Mucosa of stomach (tissue), 1 donor: ENCODE measurements at regions not wholly inside any gene's neighbourhood (a gene's known extent, or its start where the extent isn't known, plus 50 kb on each side); places are given as distances from the start of the nearest gene placed in this dataset.

Experiments used
- H3K27me3 ChIP-seq: one replicate; pipeline ENCODE4 v1.7.0; 2013; ENCODE audit warnings: mild to moderate bottlenecking, low read length; ENCODE audit not compliant: control insufficient read depth, insufficient read depth
- H3K36me3 ChIP-seq: one replicate; pipeline ENCODE4 v1.7.0; 2013; ENCODE audit warnings: low read length; ENCODE audit not compliant: control insufficient read depth, insufficient read depth
- H3K4me1 ChIP-seq: one replicate; pipeline ENCODE4 v1.7.0; 2013; ENCODE audit warnings: mild to moderate bottlenecking, low read length; ENCODE audit not compliant: control insufficient read depth, insufficient read depth
- H3K4me3 ChIP-seq: one replicate; pipeline ENCODE4 v1.7.0; 2013; ENCODE audit warnings: low read length
- H3K9ac ChIP-seq: one replicate; pipeline ENCODE4 v1.7.0; 2013; ENCODE audit warnings: mild to moderate bottlenecking, low read length, moderate library complexity
- H3K9me3 ChIP-seq: one replicate; pipeline ENCODE4 v1.7.0; 2013; ENCODE audit warnings: mild to moderate bottlenecking, low read length, moderate library complexity; ENCODE audit not compliant: control insufficient read depth
- donor health status: Pancreatic carcinoma.

DNA sequence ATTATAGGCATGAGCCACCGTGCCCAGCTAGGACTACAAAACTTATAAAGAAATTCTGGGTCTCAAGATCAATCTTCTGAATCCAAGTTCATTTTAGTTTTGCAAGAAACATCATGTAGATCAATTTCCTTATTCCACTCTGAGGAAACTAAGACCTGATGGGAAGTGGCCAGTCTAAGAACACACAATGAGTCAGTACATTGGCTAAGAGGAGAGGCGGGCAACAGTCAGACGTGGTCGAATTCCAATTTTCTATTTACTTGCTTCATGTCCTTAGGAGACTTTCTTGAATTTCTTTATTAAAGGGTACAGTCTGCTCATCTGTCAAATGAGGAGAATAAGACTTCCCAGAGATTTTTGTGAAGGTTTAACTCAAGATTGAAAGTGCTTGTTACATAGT is 432.1 kb upstream of the BRINP1 start:
- Histone ChIP-seq H3K9ac (no peak overlapping the region), H3K4me1 (no peaks in the 10 kb centered on the region), H3K4me3 (no peak overlapping the region), H3K9me3 (no peaks in the 10 kb centered on the region), H3K36me3 (no peaks in the 10 kb centered on the region), H3K27me3 (no peaks in the 10 kb centered on the region)

DNA sequence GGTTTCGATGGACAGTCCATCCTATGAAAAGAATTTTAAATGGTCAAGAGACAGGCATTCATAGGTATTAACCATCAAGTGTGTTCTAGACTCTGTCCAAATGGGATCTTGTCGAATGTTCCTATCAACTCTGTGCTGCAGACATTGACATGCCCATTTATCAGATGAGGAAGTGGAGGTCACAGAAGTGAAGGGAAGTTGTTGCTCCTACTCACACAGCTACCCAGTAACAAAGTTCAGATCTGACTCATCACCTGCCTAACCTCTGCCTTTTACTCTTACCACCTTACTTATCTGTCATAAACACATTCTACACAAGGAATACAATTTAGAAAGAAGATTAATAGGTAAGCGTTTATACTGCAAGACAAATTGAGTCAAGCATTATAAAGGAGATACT is 426.2 kb upstream of the BRINP1 start:
- Histone ChIP-seq H3K4me3 (no peak overlapping the region), H3K27me3 (no peaks in the 10 kb centered on the region), H3K9me3 (no peaks in the 10 kb centered on the region), H3K9ac (no peak overlapping the region), H3K36me3 (no peaks in the 10 kb centered on the region), H3K4me1 (no peaks in the 10 kb centered on the region)

DNA sequence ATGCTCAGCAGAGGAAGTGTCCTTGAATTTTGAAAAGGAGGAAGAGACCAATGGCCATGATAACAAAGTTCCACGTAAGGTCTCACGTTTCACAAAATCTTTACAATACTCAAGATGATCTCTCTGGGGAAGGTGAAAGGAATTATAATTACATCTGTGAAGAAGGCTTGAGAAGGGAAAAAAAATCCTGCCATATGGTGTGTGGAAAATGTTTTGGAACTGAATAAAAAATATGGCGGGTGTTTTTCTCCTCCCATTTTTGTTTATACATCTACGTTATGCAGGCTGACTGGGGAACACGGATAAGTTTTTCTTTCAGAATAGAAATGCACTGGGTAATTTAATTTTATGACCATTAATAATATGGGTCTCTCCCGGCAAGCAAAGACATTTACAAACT is 425.6 kb upstream of the BRINP1 start:
- H3K9me3 ChIP-seq, result no peaks in the 10 kb centered on the region

DNA sequence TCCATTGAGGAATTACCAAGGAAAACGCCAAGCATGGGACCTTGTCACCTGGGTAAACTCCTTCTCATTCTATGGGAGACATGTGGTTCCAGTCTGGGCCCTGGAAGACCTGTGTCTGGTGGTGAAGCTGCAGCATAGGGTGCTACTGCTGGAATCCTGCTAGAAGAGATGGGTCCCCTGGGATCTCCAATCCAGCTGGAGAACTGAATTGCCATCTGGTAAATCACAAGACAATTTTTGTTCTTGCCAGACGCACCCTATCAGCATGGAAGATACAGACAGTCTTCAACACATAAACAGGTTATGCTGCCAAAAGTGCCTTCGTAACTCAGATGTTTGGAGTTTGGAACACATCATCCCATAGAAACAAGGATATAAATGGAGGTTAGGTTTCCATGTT is 424.0 kb upstream of the BRINP1 start:
- Histone ChIP-seq H3K4me3 (no peak overlapping the region), H3K36me3 (no peaks in the 10 kb centered on the region), H3K9ac (no peak overlapping the region), H3K4me1 (no peaks in the 10 kb centered on the region), H3K9me3 (no peaks in the 10 kb centered on the region), H3K27me3 (no peaks in the 10 kb centered on the region)

More for the DNA sequence above, 425.6 kb upstream of the BRINP1 start:
- H3K27me3 ChIP-seq, result no peaks in the 10 kb centered on the region
- H3K4me1 ChIP-seq, result no peaks in the 10 kb centered on the region
- H3K36me3 ChIP-seq, result no peaks in the 10 kb centered on the region
- H3K4me3 ChIP-seq, result no peak overlapping the region
- H3K9ac ChIP-seq, result no peak overlapping the region

DNA sequence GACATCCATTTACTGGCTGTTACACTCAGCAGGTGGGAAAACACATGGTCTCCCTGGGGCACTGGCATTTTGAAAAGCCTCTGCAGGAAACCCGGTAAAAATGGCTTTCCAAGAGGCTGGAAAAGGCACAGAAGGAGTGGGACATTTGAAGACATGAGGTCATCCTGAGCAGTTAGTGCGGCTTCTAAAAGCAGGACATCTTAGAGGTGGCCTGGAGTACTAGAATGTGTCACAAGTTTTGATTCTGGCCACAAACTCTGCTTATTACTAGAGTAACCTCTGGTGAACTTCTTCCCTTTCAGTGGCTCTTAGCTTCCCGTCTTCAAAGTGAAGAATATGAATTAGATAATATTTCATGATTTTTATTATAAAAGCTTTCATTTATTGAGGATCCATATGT is 423.0 kb upstream of the BRINP1 start:
- H3K27me3 ChIP-seq, result no peaks in the 10 kb centered on the region
- no peaks in the 10 kb centered on the region for H3K9me3 ChIP-seq
- no peaks in the 10 kb centered on the region for H3K4me1 ChIP-seq
- no peak overlapping the region for H3K9ac ChIP-seq
- no peak overlapping the region for H3K4me3 ChIP-seq
- no peaks in the 10 kb centered on the region for H3K36me3 ChIP-seq

DNA sequence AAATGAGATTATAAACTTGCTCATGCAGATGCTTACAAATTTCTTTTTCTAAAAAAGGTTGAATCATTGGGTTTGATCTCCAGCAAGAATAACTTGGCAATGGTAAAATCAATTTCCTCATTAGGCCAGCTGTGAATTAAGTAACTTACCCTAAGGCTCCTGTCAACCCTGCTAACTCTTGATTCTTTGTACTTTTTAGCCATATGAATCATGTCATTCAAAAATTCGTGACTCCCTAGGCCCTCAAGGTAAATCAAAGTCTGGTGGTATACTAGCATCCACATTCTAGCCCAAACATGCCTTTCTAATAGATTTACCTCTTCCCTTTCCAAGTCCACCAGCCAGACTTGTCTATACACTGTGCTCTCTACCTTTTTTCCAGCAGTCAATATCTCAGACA is 420.8 kb upstream of the BRINP1 start:
- Histone ChIP-seq H3K36me3 (no peaks in the 10 kb centered on the region), H3K4me3 (no peak overlapping the region), H3K9me3 (no peaks in the 10 kb centered on the region), H3K27me3 (no peaks in the 10 kb centered on the region), H3K4me1 (no peaks in the 10 kb centered on the region), H3K9ac (no peak overlapping the region)

DNA sequence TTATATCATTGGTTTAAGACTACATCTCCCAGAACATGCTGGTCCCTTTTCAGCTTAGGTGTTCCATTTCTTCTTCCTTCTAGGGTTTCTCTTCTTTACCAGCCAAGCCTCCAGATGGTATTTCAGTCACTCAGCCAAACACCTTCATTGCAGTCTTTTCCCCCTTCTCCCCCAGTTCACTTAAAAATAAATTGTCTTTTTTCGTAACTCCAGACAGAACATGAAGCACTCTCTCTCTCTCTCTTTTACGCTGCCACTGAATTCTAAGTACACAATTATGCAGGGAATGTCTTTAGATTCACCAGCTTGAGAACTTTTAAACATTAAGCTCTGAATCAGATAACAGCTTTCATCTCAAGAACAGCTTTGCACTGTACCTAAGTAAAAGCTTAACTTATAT is 419.7 kb upstream of the BRINP1 start:
- no peaks in the 10 kb centered on the region for H3K27me3 ChIP-seq
- no peak overlapping the region for H3K4me3 ChIP-seq
- H3K36me3 ChIP-seq, result no peaks in the 10 kb centered on the region
- no peaks in the 10 kb centered on the region for H3K4me1 ChIP-seq
- H3K9me3 ChIP-seq, result no peaks in the 10 kb centered on the region
- no peak overlapping the region for H3K9ac ChIP-seq

DNA sequence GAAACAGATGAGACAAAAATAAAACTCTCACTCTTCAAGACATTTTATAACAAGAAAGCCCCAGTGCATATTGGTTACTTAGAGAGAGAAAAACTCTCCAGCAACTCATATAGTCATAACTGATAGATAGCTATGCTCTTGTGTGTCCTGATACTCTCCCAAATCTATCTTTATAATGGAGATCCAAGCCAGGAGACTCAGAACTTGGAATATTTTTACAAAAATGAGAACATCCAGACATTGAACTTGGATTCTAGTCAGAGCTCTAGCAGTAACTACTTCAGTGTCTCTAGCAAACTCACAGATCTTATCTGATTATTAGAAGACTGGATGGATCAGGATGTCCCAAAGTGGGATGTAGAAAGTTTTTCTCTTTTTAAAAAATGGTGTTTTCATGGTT is 412.7 kb upstream of the BRINP1 start:
- no peak overlapping the region for H3K9ac ChIP-seq
- no peaks in the 10 kb centered on the region for H3K9me3 ChIP-seq
- no peaks in the 10 kb centered on the region for H3K36me3 ChIP-seq
- H3K4me1 ChIP-seq, result no peaks in the 10 kb centered on the region
- H3K27me3 ChIP-seq, result no peaks in the 10 kb centered on the region
- no peak overlapping the region for H3K4me3 ChIP-seq

DNA sequence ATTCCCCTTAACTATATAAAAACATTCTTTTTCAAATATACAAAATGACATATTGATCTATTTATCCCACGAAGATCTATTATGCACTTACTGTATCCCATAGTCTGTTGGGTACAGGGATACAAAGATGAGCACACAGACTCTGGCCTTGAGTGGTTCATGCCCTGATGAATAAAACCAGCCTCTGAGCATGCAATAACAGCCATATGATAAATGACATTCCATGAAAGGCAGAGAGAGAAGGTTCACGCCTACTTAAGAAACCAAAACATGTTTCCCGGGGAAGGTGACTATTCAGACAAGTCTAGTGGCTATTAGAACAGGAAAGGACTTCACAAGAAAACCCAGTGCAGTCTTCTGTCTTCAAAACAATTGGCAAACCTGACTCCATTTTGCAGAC is 406.2 kb upstream of the BRINP1 start:
- H3K27me3 ChIP-seq, result no peaks in the 10 kb centered on the region
- H3K4me1 ChIP-seq, result no peaks in the 10 kb centered on the region
- no peak overlapping the region for H3K9ac ChIP-seq
- H3K9me3 ChIP-seq, result no peaks in the 10 kb centered on the region
- no peaks in the 10 kb centered on the region for H3K36me3 ChIP-seq
- H3K4me3 ChIP-seq, result no peak overlapping the region

DNA sequence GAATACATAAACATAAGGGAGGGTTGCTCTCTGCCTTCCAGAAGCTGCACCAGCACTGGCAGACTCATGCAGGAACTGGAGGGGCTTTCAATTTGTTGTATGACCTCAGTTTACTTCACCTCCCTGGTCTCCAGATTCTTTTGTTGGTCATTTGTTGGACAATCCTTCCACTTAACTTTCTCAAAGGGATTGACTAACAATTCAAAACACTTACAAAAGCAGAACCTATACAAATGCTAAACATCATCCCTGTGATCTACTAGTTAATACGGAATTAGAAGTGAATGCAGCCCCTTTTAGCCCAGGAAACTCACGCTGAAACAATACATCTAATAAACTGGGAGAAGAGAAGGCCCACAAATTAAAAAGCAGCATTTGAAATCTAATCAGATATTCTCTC is 404.6 kb upstream of the BRINP1 start:
- Histone ChIP-seq H3K36me3 (no peaks in the 10 kb centered on the region), H3K9ac (no peak overlapping the region)

DNA sequence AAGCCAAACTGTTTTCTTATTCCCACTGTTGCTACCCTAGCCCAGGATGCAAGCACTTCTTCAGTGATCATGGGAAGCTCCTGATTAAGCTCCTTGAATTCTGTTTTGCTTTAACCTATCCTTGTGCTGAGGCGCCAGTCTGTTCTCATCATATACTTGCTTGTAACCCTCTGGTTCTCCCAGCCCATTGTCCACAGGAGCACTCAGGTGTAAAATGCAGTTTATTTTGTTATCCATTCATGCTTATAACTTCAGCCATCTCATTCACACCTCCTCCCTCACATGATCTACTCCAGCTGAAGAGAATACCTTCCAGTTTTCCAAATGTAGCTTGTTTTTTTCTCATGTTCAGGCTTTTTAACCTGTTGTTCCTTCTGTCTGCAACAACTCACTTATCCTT is 402.1 kb upstream of the BRINP1 start:
- no peaks in the 10 kb centered on the region for H3K27me3 ChIP-seq
- no peaks in the 10 kb centered on the region for H3K9me3 ChIP-seq
- no peak overlapping the region for H3K9ac ChIP-seq
- no peaks in the 10 kb centered on the region for H3K4me1 ChIP-seq
- no peaks in the 10 kb centered on the region for H3K36me3 ChIP-seq
- no peak overlapping the region for H3K4me3 ChIP-seq

More for the DNA sequence above, 404.6 kb upstream of the BRINP1 start:
- Histone ChIP-seq H3K27me3 (no peaks in the 10 kb centered on the region), H3K9me3 (no peaks in the 10 kb centered on the region), H3K4me3 (no peak overlapping the region), H3K4me1 (no peaks in the 10 kb centered on the region)

DNA sequence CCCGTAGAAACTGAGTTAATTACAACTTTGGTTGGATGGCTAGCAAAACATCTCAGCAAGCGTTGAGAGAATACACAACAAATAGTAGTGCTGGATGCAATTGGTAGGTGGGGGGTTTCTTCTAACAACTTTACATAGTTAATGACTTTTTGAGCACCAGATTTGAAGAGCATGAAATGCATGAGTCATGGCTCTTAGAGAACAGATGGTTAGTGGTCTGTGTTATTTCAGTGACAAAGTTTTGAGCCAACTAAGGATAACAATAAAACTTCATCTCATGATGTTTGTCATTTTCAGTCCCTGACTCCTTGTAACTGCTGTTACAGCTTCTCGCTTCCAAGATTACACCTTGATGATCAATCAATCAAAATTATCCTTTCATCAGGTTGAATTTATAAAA is 399.0 kb upstream of the BRINP1 start:
- no peaks in the 10 kb centered on the region for H3K36me3 ChIP-seq
- no peak overlapping the region for H3K9ac ChIP-seq
- no peak overlapping the region for H3K4me3 ChIP-seq
- no peaks in the 10 kb centered on the region for H3K9me3 ChIP-seq
- H3K27me3 ChIP-seq, result no peaks in the 10 kb centered on the region
- H3K4me1 ChIP-seq, result no peaks in the 10 kb centered on the region

DNA sequence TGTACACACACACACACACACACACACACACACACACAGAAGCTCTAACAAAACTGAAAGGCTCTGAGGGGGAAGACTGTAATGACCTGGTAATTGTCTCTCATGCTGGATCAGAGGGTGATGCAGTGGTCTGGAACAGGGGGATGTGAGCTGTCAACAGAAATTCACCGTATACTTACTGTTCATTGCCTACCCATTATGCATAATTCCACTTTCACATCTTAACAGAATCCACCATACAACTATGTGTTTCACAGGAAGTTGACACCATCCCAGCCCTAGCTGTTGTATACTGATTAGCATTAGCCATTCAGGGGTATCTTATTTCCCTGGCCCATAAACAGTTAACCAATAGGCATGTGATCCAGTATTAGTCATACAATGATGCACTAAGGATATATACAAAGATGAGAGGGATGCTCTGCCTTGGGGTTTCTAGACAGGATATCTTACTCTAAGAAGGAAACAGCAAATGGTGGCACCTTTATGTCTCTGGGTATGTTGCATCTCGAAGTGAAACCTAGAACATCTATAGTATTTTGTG is 396.5 kb upstream of the BRINP1 start:
- Histone ChIP-seq H3K27me3 (no peaks in the 10 kb centered on the region), H3K4me1 (no peaks in the 10 kb centered on the region), H3K9me3 (no peaks in the 10 kb centered on the region), H3K4me3 (no peak overlapping the region), H3K9ac (no peak overlapping the region), H3K36me3 (no peaks in the 10 kb centered on the region)
